ENCODE measurements at regions not wholly inside any gene's neighbourhood (a gene's known extent, or its start where the extent isn't known, plus 50 kb on each side); places are given as distances from the start of the nearest gene placed in this dataset.

Small RNA genes lying in the stretch of these regions (small RNA-seq; reads per million reads assigned to genes)
- 0 reads per million in 2 donors for gene AL356010.1
- gene AL590135.1 = 0 reads per million in 2 donors
- gene RNU6-725P = 0 reads per million in 2 donors
